ENCODE measurements at regions not wholly inside any gene's neighbourhood (a gene's known extent, or its start where the extent isn't known, plus 50 kb on each side); places are given as distances from the start of the nearest gene placed in this dataset.

GRCh38 chr4:147335183-147335582 is 145.7 kb upstream of the EDNRA start:
- no peak overlapping the region for H3K18ac ChIP-seq (ENCODE audit: extremely low read depth, low read length)
- H3K79me2 ChIP-seq (ENCODE audit: control insufficient read depth in 1 of 2, insufficient read depth in 2 of 2, low read length in 2 of 2) = no peaks in the 10 kb centered on the region
- H3K4me2 ChIP-seq (ENCODE audit: insufficient read depth in 1 of 2, low read depth in 2 of 2, low read length in 2 of 2) = no peak overlapping the region
- H2AFZ ChIP-seq (ENCODE audit: low read length) = no peak overlapping the region
- H2BK120ac ChIP-seq (replicated peaks; ENCODE audit: low read depth, low read length) = no peak overlapping the region
- DNase-seq (ENCODE audit: low read depth in 1 of 2, low spot score in 2 of 2) (no peak), FAIRE-seq (no peak)
- ChIA-PET POLR2A (ENCODE audit: partially characterized antibody) (no interaction called here), CTCF (ENCODE audit: partially characterized antibody) (no interaction called here)
- H3K79me1 ChIP-seq (ENCODE audit: low read depth, low read length) = no peaks in the 10 kb centered on the region
- H3K23ac ChIP-seq (ENCODE audit: insufficient read length) = no peak overlapping the region
- H4K8ac ChIP-seq (ENCODE audit: extremely low read depth, insufficient read depth, low read length) = no peak overlapping the region
- H4K20me1 ChIP-seq (replicated peaks in 1 of 2; ENCODE audit: control insufficient read depth in 1 of 2, insufficient read depth in 2 of 2, low read length in 2 of 2) = no peaks in the 10 kb centered on the region
- no peaks in the 10 kb centered on the region for H3K36me3 ChIP-seq (ENCODE audit: control insufficient read depth in 2 of 4, insufficient read depth in 4 of 4, low read length in 3 of 4)
- H3K4me3 ChIP-seq (ENCODE audit: extremely low read depth in 1 of 4, insufficient read depth in 2 of 4, low read depth in 3 of 4, low read length in 4 of 4) = no peak overlapping the region
- no peak overlapping the region for H3K14ac ChIP-seq (ENCODE audit: insufficient read length)
- no peak overlapping the region for H3K4ac ChIP-seq (replicated peaks; ENCODE audit: insufficient read length, low read depth, low read length)
- H3K9ac ChIP-seq (replicated peaks in 1 of 4; ENCODE audit: extremely low read depth in 1 of 4, low read depth in 3 of 4, low read length in 3 of 4) = no peak overlapping the region
- no peaks in the 10 kb centered on the region for H3K23me2 ChIP-seq (ENCODE audit: low read depth, low read length)
- H2AK5ac ChIP-seq (ENCODE audit: low read depth, low read length) = no peak overlapping the region
- no peak overlapping the region for H3K56ac ChIP-seq (replicated peaks; ENCODE audit: insufficient read length, low read depth, low read length)
- H4K91ac ChIP-seq (replicated peaks; ENCODE audit: insufficient read length, low read length) = no peak overlapping the region
- WGBS, 2 experiments (ENCODE audit: extremely low coverage in 1 of 2, insufficient coverage in 1 of 2, insufficient read length in 1 of 2, insufficient replicate concordance in 2 of 2, low coverage in 1 of 2, low lambda C conversion rate in 2 of 2, missing lambda C conversion rate in 1 of 2) = 95% methylated on average over 1 of the region's 1 CpG; no CpG with 5 or more reads in 1 of the 2 experiments
- H3K27me3 ChIP-seq (replicated peaks in 1 of 4; ENCODE audit: control insufficient read depth in 3 of 4, extremely low read depth in 1 of 4, insufficient read depth in 3 of 4, low read length in 3 of 4) = no peaks in the 10 kb centered on the region
- no peaks in the 10 kb centered on the region for H3K4me1 ChIP-seq (replicated peaks in 1 of 4; ENCODE audit: control insufficient read depth in 3 of 4, insufficient read depth in 4 of 4, low read length in 3 of 4)
- no peak overlapping the region for H2BK12ac ChIP-seq (ENCODE audit: low read depth, low read length)
- H4K5ac ChIP-seq (ENCODE audit: insufficient read length, low read depth, low read length) = no peak overlapping the region
- no peaks in the 10 kb centered on the region for H3K9me3 ChIP-seq (ENCODE audit: insufficient read depth in 2 of 2, low read depth in 1 of 2, low read length in 1 of 2)
- H2BK15ac ChIP-seq (ENCODE audit: low read length) = no peak overlapping the region
- H3K27ac ChIP-seq (ENCODE audit: low read depth, low read length) = no peak overlapping the region
- H2BK20ac ChIP-seq (ENCODE audit: low read length) = no peak overlapping the region
- no peak overlapping the region for H2BK5ac ChIP-seq (ENCODE audit: low read depth, low read length)
- no peak for TF ChIP-seq CHD2 (IDR thresholded peaks at IDR 0.05; ENCODE audit: low read length)
- no peak for TF ChIP-seq CEBPB (IDR thresholded peaks at IDR 0.05; ENCODE audit: low read depth, low read length)
- TF ChIP-seq CBX5 (IDR thresholded peaks at IDR 0.05; ENCODE audit: low read depth, low read length) = no peak
